ENCODE measurements at regions not wholly inside any gene's neighbourhood (a gene's known extent, or its start where the extent isn't known, plus 50 kb on each side); places are given as distances from the start of the nearest gene placed in this dataset.

- no peak for TF ChIP-seq AFF4 (CRISPR knock-in tag; IDR thresholded peaks at IDR 0.05; ENCODE audit: borderline replicate concordance)
- TF ChIP-seq ZNF671 (CRISPR knock-in tag; IDR thresholded peaks at IDR 0.05), result no peak
- no peak for TF ChIP-seq SMAD4 (CRISPR knock-in tag; IDR thresholded peaks at IDR 0.05)
- TF ChIP-seq, protein P1, sequence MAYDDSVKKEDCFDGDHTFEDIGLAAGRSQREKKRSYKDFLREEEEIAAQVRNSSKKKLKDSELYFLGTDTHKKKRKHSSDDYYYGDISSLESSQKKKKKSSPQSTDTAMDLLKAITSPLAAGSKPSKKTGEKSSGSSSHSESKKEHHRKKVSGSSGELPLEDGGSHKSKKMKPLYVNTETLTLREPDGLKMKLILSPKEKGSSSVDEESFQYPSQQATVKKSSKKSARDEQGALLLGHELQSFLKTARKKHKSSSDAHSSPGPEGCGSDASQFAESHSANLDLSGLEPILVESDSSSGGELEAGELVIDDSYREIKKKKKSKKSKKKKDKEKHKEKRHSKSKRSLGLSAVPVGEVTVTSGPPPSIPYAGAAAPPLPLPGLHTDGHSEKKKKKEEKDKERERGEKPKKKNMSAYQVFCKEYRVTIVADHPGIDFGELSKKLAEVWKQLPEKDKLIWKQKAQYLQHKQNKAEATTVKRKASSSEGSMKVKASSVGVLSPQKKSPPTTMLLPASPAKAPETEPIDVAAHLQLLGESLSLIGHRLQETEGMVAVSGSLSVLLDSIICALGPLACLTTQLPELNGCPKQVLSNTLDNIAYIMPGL (CRISPR knock-in tag; IDR thresholded peaks at IDR 0.05), result no peak
- TF ChIP-seq, protein P2, sequence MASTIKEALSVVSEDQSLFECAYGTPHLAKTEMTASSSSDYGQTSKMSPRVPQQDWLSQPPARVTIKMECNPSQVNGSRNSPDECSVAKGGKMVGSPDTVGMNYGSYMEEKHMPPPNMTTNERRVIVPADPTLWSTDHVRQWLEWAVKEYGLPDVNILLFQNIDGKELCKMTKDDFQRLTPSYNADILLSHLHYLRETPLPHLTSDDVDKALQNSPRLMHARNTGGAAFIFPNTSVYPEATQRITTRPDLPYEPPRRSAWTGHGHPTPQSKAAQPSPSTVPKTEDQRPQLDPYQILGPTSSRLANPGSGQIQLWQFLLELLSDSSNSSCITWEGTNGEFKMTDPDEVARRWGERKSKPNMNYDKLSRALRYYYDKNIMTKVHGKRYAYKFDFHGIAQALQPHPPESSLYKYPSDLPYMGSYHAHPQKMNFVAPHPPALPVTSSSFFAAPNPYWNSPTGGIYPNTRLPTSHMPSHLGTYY (CRISPR knock-in tag; IDR thresholded peaks at IDR 0.05), result no peak
- no peak for TF ChIP-seq AR (CRISPR knock-in tag; IDR thresholded peaks at IDR 0.05)
- no peak for TF ChIP-seq GABPB1 (CRISPR knock-in tag; IDR thresholded peaks at IDR 0.05)
- no peak for TF ChIP-seq ATF2 (CRISPR knock-in tag; IDR thresholded peaks at IDR 0.05; ENCODE audit: borderline replicate concordance, low read depth)
- no peak for TF ChIP-seq RORB (CRISPR knock-in tag; IDR thresholded peaks at IDR 0.05)
- TF ChIP-seq, protein P3, sequence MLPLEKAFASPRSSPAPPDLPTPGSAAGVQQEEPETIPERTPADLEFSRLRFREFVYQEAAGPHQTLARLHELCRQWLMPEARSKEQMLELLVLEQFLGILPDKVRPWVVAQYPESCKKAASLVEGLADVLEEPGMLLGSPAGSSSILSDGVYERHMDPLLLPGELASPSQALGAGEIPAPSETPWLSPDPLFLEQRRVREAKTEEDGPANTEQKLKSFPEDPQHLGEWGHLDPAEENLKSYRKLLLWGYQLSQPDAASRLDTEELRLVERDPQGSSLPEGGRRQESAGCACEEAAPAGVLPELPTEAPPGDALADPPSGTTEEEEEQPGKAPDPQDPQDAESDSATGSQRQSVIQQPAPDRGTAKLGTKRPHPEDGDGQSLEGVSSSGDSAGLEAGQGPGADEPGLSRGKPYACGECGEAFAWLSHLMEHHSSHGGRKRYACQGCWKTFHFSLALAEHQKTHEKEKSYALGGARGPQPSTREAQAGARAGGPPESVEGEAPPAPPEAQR (CRISPR knock-in tag; IDR thresholded peaks at IDR 0.05), result no peak
- TF ChIP-seq, protein P4, sequence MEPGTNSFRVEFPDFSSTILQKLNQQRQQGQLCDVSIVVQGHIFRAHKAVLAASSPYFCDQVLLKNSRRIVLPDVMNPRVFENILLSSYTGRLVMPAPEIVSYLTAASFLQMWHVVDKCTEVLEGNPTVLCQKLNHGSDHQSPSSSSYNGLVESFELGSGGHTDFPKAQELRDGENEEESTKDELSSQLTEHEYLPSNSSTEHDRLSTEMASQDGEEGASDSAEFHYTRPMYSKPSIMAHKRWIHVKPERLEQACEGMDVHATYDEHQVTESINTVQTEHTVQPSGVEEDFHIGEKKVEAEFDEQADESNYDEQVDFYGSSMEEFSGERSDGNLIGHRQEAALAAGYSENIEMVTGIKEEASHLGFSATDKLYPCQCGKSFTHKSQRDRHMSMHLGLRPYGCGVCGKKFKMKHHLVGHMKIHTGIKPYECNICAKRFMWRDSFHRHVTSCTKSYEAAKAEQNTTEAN (CRISPR knock-in tag; IDR thresholded peaks at IDR 0.05), result no peak
- DNase-seq (ENCODE audit: low spot score), result no peak
- no peak overlapping the region for H3K4me3 Mint-ChIP-seq
- H3K9me3 Mint-ChIP-seq, result no peaks in the 10 kb centered on the region
- ChIA-PET POLR2A (no interaction called here), CTCF (no interaction called here)
- no peaks in the 10 kb centered on the region; the same call in 1 of the 2 replicates for H3K27me3 Mint-ChIP-seq (ENCODE audit: low read depth)
- no peak for ATAC-seq
- no peak overlapping the region for H3K27ac Mint-ChIP-seq
- no peaks in the 10 kb centered on the region for H3K36me3 Mint-ChIP-seq
- peaks cover 41% of the 10 kb centered on the region for H3K4me1 Mint-ChIP-seq
These were observed 259.2 kb upstream of the RGMB start for GRCh38 chr5:98514215-98514614.

All from WTC11 (cell line).